ENCODE measurements at regions not wholly inside any gene's neighbourhood (a gene's known extent, or its start where the extent isn't known, plus 50 kb on each side); places are given as distances from the start of the nearest gene placed in this dataset.
"Not testable (repeated sequence)": the region's sequence is repeated elsewhere in the genome, so short reads cannot be mapped to it uniquely, and the experiment has no call there.

GRCh38 chr2:238616681-238617080, 190.0 kb downstream of the ASB1 start:
- no peak for DNase-seq (ENCODE audit: low read depth, low spot score)
- in situ Hi-C loops (cut with HindIII; ENCODE audit: low sequenced_read_pairs): no loop called here
- no peak overlapping the region for H3K4me3 ChIP-seq (ENCODE audit: low read depth, low read length)
- no peak for TF ChIP-seq CTCF (IDR thresholded peaks at IDR 0.05; ENCODE audit: low read depth, low read length)

GRCh38 chr2:238618494-238619283, 192.0 kb downstream of the ASB1 start:
- DNase-seq (ENCODE audit: low read depth, low spot score); H3K4me3 ChIP-seq (ENCODE audit: low read depth, low read length); in situ Hi-C loops (cut with HindIII; ENCODE audit: low sequenced_read_pairs): not testable (repeated sequence)
- TF ChIP-seq CTCF (IDR thresholded peaks at IDR 0.05; ENCODE audit: low read depth, low read length): peak; percentile 24

- no peak for DNase-seq (ENCODE audit: low read depth, low spot score)
- in situ Hi-C loops (cut with HindIII; ENCODE audit: low sequenced_read_pairs): no loop called here
- TF ChIP-seq CTCF (IDR thresholded peaks at IDR 0.05; ENCODE audit: low read depth, low read length): no peak
- no peak overlapping the region for H3K4me3 ChIP-seq (ENCODE audit: low read depth, low read length)
Observed at GRCh38 chr2:238627899-238628298, 201.2 kb downstream of the ASB1 start.

- TF ChIP-seq CTCF (IDR thresholded peaks at IDR 0.05; ENCODE audit: low read depth, low read length): no peak
- in situ Hi-C loops (cut with HindIII; ENCODE audit: low sequenced_read_pairs): no loop called here
- no peak for DNase-seq (ENCODE audit: low read depth, low spot score)
- no peak overlapping the region for H3K4me3 ChIP-seq (ENCODE audit: low read depth, low read length)
Observed at GRCh38 chr2:238629064-238629463, 202.3 kb downstream of the ASB1 start.

GRCh38 chr2:238631491-238632180, 204.9 kb downstream of the ASB1 start:
- H3K4me3 ChIP-seq (ENCODE audit: low read depth, low read length): no peak overlapping the region
- TF ChIP-seq CTCF (IDR thresholded peaks at IDR 0.05; ENCODE audit: low read depth, low read length): no peak
- in situ Hi-C loops (cut with HindIII; ENCODE audit: low sequenced_read_pairs): no loop called here
- DNase-seq (ENCODE audit: low read depth, low spot score): no peak

- no peak for TF ChIP-seq CTCF (IDR thresholded peaks at IDR 0.05; ENCODE audit: low read depth, low read length)
- DNase-seq (ENCODE audit: low read depth, low spot score): no peak
- no peak overlapping the region for H3K4me3 ChIP-seq (ENCODE audit: low read depth, low read length)
- in situ Hi-C loops (cut with HindIII; ENCODE audit: low sequenced_read_pairs): no loop called here
Observed at GRCh38 chr2:238632181-238633060, 205.7 kb downstream of the ASB1 start.
